H1 (cell line): ENCODE measurements at regions not wholly inside any gene's neighbourhood (a gene's known extent, or its start where the extent isn't known, plus 50 kb on each side); places are given as distances from the start of the nearest gene placed in this dataset.

Source experiments
- BCL11A ChIP-seq, 2 experiments: IDR thresholded peaks; one replicate each; pipeline ENCODE4 v1.6.1; 2011; ENCODE audit warnings: low read depth in 2 of 2, low read length in 2 of 2, mild to moderate bottlenecking in 2 of 2
- EZH2 ChIP-seq: fragments of 200-600 bp; sonication (generic); IDR thresholded peaks from 2 replicates; pipeline ENCODE4 v1.7.1; 2012; ENCODE audit warnings: low read depth, mild to moderate bottlenecking, moderate library complexity, low read length, inconsistent platforms; ENCODE audit not compliant: severe bottlenecking
- KDM1A ChIP-seq: fragments of 200-600, 300-600 bp; sonication (generic); IDR thresholded peaks from 2 replicates; pipeline ENCODE4 v1.7.1; 2016; ENCODE audit warnings: mild to moderate bottlenecking, low read length, borderline replicate concordance
- RNF2 ChIP-seq: fragments of 200-900, 300-1000 bp; sonication (generic); IDR thresholded peaks from 2 replicates; pipeline ENCODE4 v1.7.1; 2016; ENCODE audit warnings: borderline replicate concordance, low read depth, mild to moderate bottlenecking, antibody characterized with exemption, low read length; ENCODE audit not compliant: poor library complexity, severe bottlenecking; ENCODE audit errors: missing control alignments
- SAP30 ChIP-seq: fragments of 300-600 bp; sonication (generic); IDR thresholded peaks from 2 replicates; pipeline ENCODE4 v1.7.1; 2012; ENCODE audit warnings: low read length, moderate library complexity, mild to moderate bottlenecking, inconsistent platforms; ENCODE audit not compliant: insufficient read depth, insufficient replicate concordance

GRCh38 chr2:42846026-42846425 is 53.6 kb upstream of the HAAO start (continued):
- no peak for TF ChIP-seq SAP30
- TF ChIP-seq EZH2: no peak
- no peak for TF ChIP-seq RNF2
- TF ChIP-seq KDM1A: no peak
- TF ChIP-seq BCL11A (IDR thresholded peaks at IDR 0.05; ENCODE audit: low read depth in 2 of 2, low read length in 2 of 2): no peak
